T-helper 17 cell (primary cell): ENCODE measurements at regions not wholly inside any gene's neighbourhood (a gene's known extent, or its start where the extent isn't known, plus 50 kb on each side); places are given as distances from the start of the nearest gene placed in this dataset.

Experiments
- ATAC-seq: fragments of 150-1000 bp; cut with Tn5 transposase; 2 replicates; pipeline ENCODE4 v1.10.0; 2021; ENCODE audit warnings: mild to moderate bottlenecking, moderate library complexity
- DNase-seq, 3 donors: peaks; one replicate each; pipeline versions ENCODE4 v3.0.0 to v3.0.0-alpha.2; 2020 to 2021
- H3K9me3 ChIP-seq: one replicate; pipeline ENCODE4 v1.7.0; 2013; ENCODE audit warnings: low read length, mild to moderate bottlenecking; ENCODE audit not compliant: control insufficient read depth, poor library complexity, severe bottlenecking
- H3K27ac Mint-ChIP-seq: one replicate; pipeline ENCODE4 v1.8.0; 2022; ENCODE audit warnings: mild to moderate bottlenecking, moderate library complexity, mixed read lengths
- H3K27me3 Mint-ChIP-seq: one replicate; pipeline ENCODE4 v1.8.0; 2022; ENCODE audit warnings: mixed read lengths
- H3K36me3 Mint-ChIP-seq: one replicate; pipeline ENCODE4 v1.8.0; 2022; ENCODE audit warnings: low read depth, mixed read lengths
- H3K4me1 Mint-ChIP-seq: one replicate; pipeline ENCODE4 v1.8.0; 2022; ENCODE audit warnings: mild to moderate bottlenecking, mixed read lengths
- H3K4me3 Mint-ChIP-seq: one replicate; pipeline ENCODE4 v1.8.0; 2022; ENCODE audit warnings: mild to moderate bottlenecking, moderate library complexity, mixed read lengths

DNA sequence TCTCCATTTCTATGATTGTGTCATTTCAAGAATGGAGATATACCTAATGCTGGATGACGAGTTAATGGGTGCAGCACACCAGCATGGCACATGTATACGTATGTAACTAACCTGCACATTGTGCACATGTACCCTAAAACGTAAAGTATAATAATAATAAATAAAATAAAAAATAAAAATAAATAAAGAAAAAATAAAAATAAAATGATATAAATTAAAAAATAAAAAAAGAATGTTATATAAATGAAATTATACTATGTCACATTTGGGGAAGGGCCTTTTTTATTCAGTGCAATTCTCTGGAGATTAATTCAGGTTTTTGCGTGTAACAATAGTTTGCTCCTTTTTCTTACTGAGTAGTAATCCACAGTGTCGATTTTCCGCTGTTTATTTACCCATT, 763.5 kb upstream of the POU3F3 start:
- H3K27me3 Mint-ChIP-seq, result no peaks in the 10 kb centered on the region
- ATAC-seq (no peak), DNase-seq (no peak)
- H3K4me3 Mint-ChIP-seq, result no peak overlapping the region
- no peaks in the 10 kb centered on the region for H3K36me3 Mint-ChIP-seq
- no peaks in the 10 kb centered on the region for H3K4me1 Mint-ChIP-seq
- H3K9me3 ChIP-seq, result peaks cover 6% of the 10 kb centered on the region
- no peak overlapping the region for H3K27ac Mint-ChIP-seq

DNA sequence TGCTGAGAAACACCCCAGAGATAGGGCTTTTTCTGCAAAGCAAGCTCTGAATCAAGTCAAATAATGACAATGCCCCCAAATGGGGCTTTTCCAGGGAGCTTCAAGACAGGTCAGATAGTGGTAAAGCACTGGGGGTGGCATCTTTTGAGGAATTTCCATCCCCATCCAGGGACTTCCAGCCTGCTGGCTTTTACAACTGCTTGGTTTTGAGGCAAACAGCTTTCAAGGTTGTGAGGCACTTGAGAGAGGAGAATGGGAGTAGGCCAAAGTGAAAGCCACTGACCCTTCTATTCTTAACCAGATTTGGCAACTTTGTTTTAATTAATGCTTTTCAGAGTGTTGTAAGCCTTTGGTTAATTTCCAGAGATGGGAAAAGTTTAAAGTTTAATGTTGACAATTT, 762.0 kb upstream of the POU3F3 start:
- H3K9me3 ChIP-seq, result no peaks in the 10 kb centered on the region
- Mint-ChIP-seq H3K4me1 (no peaks in the 10 kb centered on the region), H3K4me3 (no peak overlapping the region), H3K27ac (no peak overlapping the region), H3K27me3 (no peaks in the 10 kb centered on the region), H3K36me3 (no peaks in the 10 kb centered on the region)
- ATAC-seq (no peak), DNase-seq (no peak)

DNA sequence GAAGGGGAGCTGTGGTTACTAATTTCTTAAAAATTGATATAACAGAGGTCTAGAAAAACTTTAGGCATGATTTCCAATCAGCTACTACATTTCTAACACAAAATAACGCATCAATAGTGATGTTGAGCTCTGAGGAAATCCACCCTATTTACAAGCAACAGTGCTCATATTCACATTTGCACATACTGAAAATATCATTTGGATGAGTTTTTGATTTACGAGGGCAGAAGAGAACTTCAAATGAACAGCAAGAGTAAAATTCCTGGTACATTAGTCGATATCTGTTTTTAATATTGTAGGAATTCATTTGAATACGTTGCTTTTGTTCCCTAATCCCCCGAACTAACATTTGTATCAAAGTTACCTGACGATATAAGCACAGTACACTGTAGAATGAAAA, 761.0 kb upstream of the POU3F3 start:
- H3K4me1 Mint-ChIP-seq, result no peaks in the 10 kb centered on the region

DNA sequence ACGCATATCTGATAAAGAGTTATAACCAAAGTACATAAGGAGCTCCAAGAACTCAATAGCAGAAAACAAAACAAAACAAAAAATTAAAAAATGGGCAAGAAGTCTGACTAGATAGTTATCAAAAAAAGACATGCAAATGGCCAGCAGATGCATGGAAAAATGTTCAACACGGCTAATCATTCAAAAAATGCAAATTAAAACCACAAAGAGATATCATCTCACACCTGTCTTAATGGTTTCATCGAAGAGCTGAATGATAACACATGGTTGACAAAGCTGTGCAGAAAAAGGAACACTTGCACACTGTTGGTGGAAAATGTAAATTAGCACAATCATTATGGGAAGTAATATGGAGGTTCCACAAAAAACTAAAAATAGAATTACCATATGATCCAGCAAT, 751.3 kb upstream of the POU3F3 start:
- Mint-ChIP-seq H3K27me3 (no peaks in the 10 kb centered on the region), H3K27ac (no peak overlapping the region), H3K36me3 (no peaks in the 10 kb centered on the region), H3K4me3 (no peak overlapping the region), H3K4me1 (no peaks in the 10 kb centered on the region)
- ATAC-seq (no peak), DNase-seq (no peak)
- H3K9me3 ChIP-seq, result no peaks in the 10 kb centered on the region

More for the DNA sequence above, 761.0 kb upstream of the POU3F3 start:
- ATAC-seq (no peak), DNase-seq (no peak)
- no peaks in the 10 kb centered on the region for H3K9me3 ChIP-seq
- Mint-ChIP-seq H3K36me3 (no peaks in the 10 kb centered on the region), H3K4me3 (no peak overlapping the region), H3K27me3 (no peaks in the 10 kb centered on the region), H3K27ac (no peak overlapping the region)

DNA sequence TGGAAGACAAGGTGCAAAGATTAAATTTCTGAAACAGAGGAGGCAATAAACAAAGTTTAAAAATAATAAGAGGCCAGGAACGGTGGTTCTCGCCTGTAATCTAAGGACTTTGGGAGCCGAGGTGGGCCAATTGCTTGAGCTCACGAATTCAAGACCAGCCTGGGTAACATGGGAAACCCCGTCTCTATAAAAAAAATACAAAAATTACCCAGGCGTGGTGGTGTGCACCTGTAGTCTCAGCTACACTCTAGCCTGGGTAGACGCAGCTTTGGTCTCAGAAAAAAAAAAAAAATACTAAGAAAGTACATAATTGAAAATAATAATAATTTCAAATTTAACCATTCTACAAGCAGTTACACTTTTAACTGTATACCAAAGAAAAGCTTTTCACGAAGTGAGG, 744.6 kb upstream of the POU3F3 start:
- H3K9me3 ChIP-seq, result no peaks in the 10 kb centered on the region
- H3K4me3 Mint-ChIP-seq, result no peak overlapping the region
- no peaks in the 10 kb centered on the region for H3K4me1 Mint-ChIP-seq
- DNase-seq, result no peak
- no peaks in the 10 kb centered on the region for H3K36me3 Mint-ChIP-seq
- H3K27me3 Mint-ChIP-seq, result no peaks in the 10 kb centered on the region
- no peak for ATAC-seq
- H3K27ac Mint-ChIP-seq, result no peak overlapping the region

DNA sequence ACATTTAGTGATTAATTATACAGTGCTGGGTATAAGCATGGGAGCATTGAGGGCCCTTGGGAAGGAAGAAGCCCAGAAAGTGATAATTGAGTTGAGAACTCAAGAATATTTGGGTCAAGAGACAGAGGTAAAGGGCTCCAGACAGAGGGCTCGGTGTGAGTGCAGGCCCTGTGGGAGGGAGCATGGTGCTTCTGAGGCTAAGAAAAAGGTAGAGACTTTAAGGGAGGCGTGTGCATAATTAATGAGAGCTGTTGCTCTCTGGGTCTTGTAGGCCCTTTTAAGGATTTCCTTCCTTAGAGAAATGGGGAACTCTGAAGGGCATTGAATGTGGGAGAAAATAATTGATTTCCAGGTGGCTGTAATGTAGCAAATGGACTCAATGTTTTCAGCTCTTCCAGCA, 735.0 kb upstream of the POU3F3 start:
- DNase-seq (no peak), ATAC-seq (no peak)
- H3K4me3 Mint-ChIP-seq, result no peak overlapping the region
- no peaks in the 10 kb centered on the region for H3K27me3 Mint-ChIP-seq
- H3K27ac Mint-ChIP-seq, result no peak overlapping the region
- H3K4me1 Mint-ChIP-seq, result no peaks in the 10 kb centered on the region
- no peaks in the 10 kb centered on the region for H3K36me3 Mint-ChIP-seq
- H3K9me3 ChIP-seq, result no peaks in the 10 kb centered on the region

DNA sequence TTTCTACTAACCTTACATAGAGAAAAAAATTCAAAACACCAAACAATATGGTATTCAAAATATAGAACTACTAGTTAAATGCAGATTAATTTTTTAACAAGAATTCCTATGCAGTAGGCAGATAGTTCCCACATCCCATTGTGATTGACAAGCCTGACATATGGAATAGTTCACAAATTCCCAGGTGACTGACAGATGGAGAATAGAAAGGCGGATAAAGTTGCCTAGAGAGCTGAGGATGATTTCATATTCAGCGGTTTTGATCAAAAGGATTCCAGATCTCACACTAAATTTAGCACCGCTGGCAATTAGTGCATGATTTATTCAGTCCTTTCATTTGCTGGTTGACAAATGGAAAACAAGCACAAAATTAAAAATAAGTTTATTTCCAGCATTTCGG, 733.7 kb upstream of the POU3F3 start:
- Mint-ChIP-seq H3K4me3 (no peak overlapping the region), H3K4me1 (no peaks in the 10 kb centered on the region)
- DNase-seq, result no peak

DNA sequence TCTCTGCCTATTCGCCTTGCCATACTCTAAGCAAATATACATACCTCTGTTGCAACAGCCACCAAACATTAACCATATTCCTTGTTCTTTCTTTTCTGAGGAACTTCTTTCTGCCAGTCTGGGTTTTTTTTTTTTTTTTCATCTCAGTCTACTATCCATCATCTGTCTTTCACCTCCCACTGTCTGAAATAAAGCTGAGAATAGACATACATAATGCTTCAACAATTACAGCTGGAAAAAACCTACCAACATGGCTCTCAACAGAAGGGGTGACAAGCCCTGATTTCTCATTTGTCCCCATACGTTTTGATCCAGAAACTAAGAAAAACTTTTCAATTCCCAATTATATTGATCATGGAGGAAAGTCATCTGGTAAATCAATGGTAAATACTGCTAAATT, 728.8 kb upstream of the POU3F3 start:
- H3K4me1 Mint-ChIP-seq, result no peaks in the 10 kb centered on the region
- no peak overlapping the region for H3K27ac Mint-ChIP-seq
- H3K4me3 Mint-ChIP-seq, result no peak overlapping the region
- H3K27me3 Mint-ChIP-seq, result no peaks in the 10 kb centered on the region
- no peak for DNase-seq
- H3K36me3 Mint-ChIP-seq, result no peaks in the 10 kb centered on the region
- no peaks in the 10 kb centered on the region for H3K9me3 ChIP-seq
- ATAC-seq, result no peak

More for the DNA sequence above, 733.7 kb upstream of the POU3F3 start:
- Mint-ChIP-seq H3K36me3 (no peaks in the 10 kb centered on the region), H3K27me3 (no peaks in the 10 kb centered on the region), H3K27ac (no peak overlapping the region)
- ATAC-seq, result no peak
- H3K9me3 ChIP-seq, result no peaks in the 10 kb centered on the region

DNA sequence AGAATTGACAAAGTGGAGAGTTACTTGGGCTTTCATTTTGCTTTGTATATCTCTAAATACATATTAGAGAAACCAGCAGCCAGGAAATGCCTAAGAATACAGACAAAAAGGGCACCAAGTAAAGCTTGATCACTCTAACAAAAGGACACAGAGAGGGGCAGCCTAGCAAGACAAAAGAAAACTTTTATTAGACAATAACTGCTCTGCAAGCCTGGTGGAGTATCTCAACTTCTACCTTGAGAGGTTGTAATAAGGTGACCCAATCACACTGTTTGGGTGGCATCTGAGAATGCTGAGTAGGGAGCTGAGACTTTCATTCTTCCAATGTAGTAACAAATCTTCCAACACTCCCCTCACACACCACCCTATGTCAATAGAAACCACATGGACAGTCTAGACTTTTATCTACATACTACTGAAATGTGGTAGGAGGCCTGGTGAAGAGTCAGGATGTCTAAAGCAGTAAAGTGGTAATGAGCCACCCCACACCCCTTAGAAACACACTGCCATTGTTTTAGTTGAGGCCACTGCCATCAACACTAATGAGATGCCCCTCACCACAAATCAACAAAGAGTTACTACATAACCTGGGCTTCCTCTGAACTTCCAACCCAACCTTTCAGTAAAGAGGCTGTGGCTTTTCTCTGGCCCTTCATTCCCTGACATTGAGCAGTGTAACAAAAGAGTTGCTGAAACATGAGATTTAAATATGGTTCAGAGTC, 726.7 kb upstream of the POU3F3 start:
- Mint-ChIP-seq H3K27me3 (no peaks in the 10 kb centered on the region), H3K36me3 (no peaks in the 10 kb centered on the region), H3K4me1 (no peaks in the 10 kb centered on the region), H3K4me3 (no peak overlapping the region), H3K27ac (no peak overlapping the region)
- H3K9me3 ChIP-seq, result no peaks in the 10 kb centered on the region
- no peak for DNase-seq
- no peak for ATAC-seq

DNA sequence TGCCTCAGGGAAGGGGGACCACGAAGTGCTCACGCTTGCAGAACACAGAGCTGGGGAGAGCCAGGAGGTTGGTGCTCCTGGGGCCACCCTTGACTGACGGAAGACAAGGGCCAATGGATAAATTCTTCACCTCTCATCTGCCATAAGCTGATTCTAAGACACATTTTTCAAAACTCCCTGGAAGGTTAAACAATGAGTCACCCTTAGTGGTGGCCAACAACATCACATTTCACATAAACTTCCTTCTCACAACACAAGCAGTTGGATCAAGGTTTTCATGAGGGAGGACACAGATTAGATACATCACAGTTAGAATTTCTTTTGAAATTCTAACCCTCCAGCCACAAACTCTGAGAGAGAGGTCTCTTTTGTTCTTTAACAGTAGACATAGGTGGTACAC, 713.6 kb upstream of the POU3F3 start:
- H3K27me3 Mint-ChIP-seq, result no peaks in the 10 kb centered on the region
- H3K27ac Mint-ChIP-seq, result no peak overlapping the region
- no peak overlapping the region for H3K4me3 Mint-ChIP-seq
- no peaks in the 10 kb centered on the region for H3K4me1 Mint-ChIP-seq
- no peaks in the 10 kb centered on the region for H3K36me3 Mint-ChIP-seq
- no peak for DNase-seq
- H3K9me3 ChIP-seq, result no peaks in the 10 kb centered on the region
- no peak for ATAC-seq

DNA sequence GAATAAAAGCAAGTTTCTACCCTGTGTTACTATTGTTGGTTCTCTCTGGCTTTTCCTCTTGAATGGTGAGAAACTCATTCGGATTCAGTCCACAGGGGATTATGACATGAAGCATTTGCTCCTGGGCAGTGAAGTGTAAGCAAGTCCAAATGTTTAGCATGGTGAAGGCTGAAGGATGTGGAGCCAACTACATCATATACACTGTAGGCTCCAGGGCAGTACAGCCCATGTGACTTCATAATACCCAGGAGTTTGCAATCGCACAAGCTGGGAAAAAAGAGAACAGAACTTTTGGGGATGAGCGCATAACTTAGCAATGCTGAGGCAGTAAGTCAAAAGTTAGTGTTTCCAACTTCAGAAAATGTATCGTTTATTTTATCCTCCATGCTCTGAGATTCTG, 695.7 kb upstream of the POU3F3 start:
- H3K27ac Mint-ChIP-seq, result no peak overlapping the region
- H3K4me1 Mint-ChIP-seq, result no peaks in the 10 kb centered on the region
- ATAC-seq (no peak), DNase-seq (no peak)
- H3K9me3 ChIP-seq, result no peaks in the 10 kb centered on the region
- no peak overlapping the region for H3K4me3 Mint-ChIP-seq
- H3K27me3 Mint-ChIP-seq, result no peaks in the 10 kb centered on the region
- no peaks in the 10 kb centered on the region for H3K36me3 Mint-ChIP-seq

DNA sequence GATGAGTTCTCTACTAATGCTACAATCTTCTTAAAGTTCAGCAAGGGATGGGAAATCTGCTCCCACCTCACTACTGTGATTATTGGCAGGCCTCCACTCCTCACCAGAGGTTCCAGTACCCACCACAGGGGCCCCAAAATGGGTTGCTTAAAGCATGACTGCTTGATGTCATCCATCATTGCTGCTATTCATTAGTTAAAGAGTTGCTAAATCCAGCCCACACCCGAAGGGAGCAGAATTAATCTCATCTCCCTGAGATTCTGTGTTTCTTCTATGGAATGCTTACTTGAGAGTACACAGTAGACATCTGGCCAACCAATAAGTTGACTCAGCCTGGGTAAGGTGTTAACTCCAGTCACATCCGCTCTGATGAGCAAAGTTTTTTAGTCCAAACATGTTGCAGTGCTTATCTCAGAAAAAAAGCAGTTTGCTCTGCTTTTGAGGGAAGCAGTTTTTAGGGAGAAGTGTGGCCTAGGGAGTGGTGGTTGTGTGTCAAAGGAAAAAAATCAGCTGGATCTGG, 690.2 kb upstream of the POU3F3 start:
- DNase-seq, result no peak
- no peak for ATAC-seq
- Mint-ChIP-seq H3K27me3 (no peaks in the 10 kb centered on the region), H3K4me1 (no peaks in the 10 kb centered on the region), H3K27ac (no peak overlapping the region), H3K4me3 (no peak overlapping the region), H3K36me3 (no peaks in the 10 kb centered on the region)
- peaks cover 3% of the 10 kb centered on the region for H3K9me3 ChIP-seq

DNA sequence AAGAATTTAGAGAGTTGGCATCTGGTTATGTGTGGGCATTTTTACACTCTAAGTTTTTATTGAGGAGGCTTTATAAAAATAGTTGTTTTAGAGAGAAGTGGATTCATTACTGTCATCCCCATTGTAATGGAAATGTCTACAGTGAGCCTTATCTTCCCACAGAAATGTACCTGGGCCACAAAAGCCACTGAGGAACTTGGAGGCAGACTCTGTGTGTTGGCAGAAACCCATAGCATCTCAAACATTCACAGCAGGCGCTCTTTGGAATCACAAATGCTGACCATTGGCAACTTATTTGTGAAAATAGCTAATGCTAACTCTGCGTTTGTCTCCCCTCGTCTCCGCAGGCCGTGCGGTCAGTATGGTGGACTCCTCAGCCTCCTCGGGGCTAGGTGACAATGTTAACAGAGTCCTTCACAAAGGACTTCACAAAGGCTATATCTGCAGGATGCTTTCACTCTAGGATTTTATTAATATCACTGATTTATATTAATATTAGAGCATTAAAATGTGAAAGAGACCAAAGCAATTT, 689.1 kb upstream of the POU3F3 start:
- DNase-seq (no peak), ATAC-seq (no peak)
- H3K27me3 Mint-ChIP-seq, result no peaks in the 10 kb centered on the region
- H3K9me3 ChIP-seq, result peaks cover 3% of the 10 kb centered on the region
- H3K4me1 Mint-ChIP-seq, result no peaks in the 10 kb centered on the region
- H3K27ac Mint-ChIP-seq, result no peak overlapping the region
- H3K4me3 Mint-ChIP-seq, result no peak overlapping the region
- H3K36me3 Mint-ChIP-seq, result no peaks in the 10 kb centered on the region

DNA sequence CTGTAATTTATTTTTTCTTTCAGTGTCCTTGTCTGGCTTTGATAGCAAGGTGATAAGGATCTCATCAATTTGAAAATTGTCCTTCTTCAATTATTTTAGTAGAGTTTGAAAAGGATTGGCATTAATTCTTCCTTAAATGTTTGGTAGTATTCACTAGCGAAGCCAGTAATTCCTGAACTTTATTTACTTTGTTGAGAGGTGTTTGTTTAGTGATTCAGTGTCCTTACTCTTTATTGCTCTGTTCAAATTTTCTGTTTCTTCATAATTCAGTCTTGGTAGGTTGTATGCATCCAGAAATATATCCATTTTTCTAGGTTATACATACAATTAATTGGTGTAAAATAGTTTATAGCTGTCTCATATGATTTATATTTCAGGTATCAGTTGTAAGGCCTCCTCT, 676.7 kb upstream of the POU3F3 start:
- H3K9me3 ChIP-seq, result no peaks in the 10 kb centered on the region
- Mint-ChIP-seq H3K27me3 (no peaks in the 10 kb centered on the region), H3K27ac (no peak overlapping the region), H3K4me3 (no peak overlapping the region), H3K4me1 (no peaks in the 10 kb centered on the region), H3K36me3 (no peaks in the 10 kb centered on the region)
- ATAC-seq (no peak), DNase-seq (no peak)
